ENCODE measurements at regions not wholly inside any gene's neighbourhood (a gene's known extent, or its start where the extent isn't known, plus 50 kb on each side); places are given as distances from the start of the nearest gene placed in this dataset.

GRCh38 chr10:121222842-121223241, 371.7 kb downstream of the WDR11 start:
- no peak for TF ChIP-seq EZH2 (IDR thresholded peaks at IDR 0.05; ENCODE audit: borderline replicate concordance, insufficient read depth, low read length, poor library complexity, severe bottlenecking)
- no peak for TF ChIP-seq CTCF (IDR thresholded peaks at IDR 0.05; ENCODE audit: poor library complexity, severe bottlenecking)
- no peak for TF ChIP-seq EP300 (conservative IDR thresholded peaks at IDR 0.05; ENCODE audit: poor library complexity, severe bottlenecking)
- TF ChIP-seq, protein P1, sequence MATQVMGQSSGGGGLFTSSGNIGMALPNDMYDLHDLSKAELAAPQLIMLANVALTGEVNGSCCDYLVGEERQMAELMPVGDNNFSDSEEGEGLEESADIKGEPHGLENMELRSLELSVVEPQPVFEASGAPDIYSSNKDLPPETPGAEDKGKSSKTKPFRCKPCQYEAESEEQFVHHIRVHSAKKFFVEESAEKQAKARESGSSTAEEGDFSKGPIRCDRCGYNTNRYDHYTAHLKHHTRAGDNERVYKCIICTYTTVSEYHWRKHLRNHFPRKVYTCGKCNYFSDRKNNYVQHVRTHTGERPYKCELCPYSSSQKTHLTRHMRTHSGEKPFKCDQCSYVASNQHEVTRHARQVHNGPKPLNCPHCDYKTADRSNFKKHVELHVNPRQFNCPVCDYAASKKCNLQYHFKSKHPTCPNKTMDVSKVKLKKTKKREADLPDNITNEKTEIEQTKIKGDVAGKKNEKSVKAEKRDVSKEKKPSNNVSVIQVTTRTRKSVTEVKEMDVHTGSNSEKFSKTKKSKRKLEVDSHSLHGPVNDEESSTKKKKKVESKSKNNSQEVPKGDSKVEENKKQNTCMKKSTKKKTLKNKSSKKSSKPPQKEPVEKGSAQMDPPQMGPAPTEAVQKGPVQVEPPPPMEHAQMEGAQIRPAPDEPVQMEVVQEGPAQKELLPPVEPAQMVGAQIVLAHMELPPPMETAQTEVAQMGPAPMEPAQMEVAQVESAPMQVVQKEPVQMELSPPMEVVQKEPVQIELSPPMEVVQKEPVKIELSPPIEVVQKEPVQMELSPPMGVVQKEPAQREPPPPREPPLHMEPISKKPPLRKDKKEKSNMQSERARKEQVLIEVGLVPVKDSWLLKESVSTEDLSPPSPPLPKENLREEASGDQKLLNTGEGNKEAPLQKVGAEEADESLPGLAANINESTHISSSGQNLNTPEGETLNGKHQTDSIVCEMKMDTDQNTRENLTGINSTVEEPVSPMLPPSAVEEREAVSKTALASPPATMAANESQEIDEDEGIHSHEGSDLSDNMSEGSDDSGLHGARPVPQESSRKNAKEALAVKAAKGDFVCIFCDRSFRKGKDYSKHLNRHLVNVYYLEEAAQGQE (IDR thresholded peaks at IDR 0.05; ENCODE audit: borderline replicate concordance), result no peak
- TF ChIP-seq SMC3 (conservative IDR thresholded peaks at IDR 0.05; ENCODE audit: poor library complexity), result no peak
- no peak for TF ChIP-seq RAD21 (conservative IDR thresholded peaks at IDR 0.05)
- TF ChIP-seq POLR2AphosphoS5 (IDR thresholded peaks at IDR 0.05), result no peak
